ENCODE measurements at regions not wholly inside any gene's neighbourhood (a gene's known extent, or its start where the extent isn't known, plus 50 kb on each side); places are given as distances from the start of the nearest gene placed in this dataset.

DNA sequence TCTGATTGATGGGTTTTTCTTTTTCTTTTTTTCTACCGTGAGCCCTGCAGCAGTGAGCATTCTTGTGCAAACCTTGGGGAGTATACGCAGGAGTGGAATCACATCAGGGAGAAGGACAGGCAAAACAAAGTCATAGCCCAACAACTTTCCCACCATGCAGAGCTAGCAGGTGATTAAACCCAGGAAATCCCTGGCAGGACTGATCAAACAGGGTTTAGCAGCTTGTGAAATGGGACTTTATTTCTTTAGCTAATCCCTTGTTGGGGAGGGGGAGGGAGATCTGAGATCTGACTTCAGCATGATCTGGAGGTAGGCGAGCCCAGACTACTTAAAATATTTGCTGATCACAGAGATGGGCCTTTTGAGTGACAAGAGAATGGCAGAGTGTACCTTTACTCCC lies 162.0 kb upstream of the GLRA1 start:
- TF ChIP-seq, protein P1, sequence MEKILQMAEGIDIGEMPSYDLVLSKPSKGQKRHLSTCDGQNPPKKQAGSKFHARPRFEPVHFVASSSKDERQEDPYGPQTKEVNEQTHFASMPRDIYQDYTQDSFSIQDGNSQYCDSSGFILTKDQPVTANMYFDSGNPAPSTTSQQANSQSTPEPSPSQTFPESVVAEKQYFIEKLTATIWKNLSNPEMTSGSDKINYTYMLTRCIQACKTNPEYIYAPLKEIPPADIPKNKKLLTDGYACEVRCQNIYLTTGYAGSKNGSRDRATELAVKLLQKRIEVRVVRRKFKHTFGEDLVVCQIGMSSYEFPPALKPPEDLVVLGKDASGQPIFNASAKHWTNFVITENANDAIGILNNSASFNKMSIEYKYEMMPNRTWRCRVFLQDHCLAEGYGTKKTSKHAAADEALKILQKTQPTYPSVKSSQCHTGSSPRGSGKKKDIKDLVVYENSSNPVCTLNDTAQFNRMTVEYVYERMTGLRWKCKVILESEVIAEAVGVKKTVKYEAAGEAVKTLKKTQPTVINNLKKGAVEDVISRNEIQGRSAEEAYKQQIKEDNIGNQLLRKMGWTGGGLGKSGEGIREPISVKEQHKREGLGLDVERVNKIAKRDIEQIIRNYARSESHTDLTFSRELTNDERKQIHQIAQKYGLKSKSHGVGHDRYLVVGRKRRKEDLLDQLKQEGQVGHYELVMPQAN (conservative IDR thresholded peaks at IDR 0.05) = no peak
- TF ChIP-seq SP1 (IDR thresholded peaks at IDR 0.05; ENCODE audit: low read depth, low read length) (no peak), CTCF (IDR thresholded peaks at IDR 0.05 in 2 of 3, conservative IDR thresholded peaks at IDR 0.05 in 1 of 3; ENCODE audit: control insufficient read depth in 2 of 3, extremely low read depth in 1 of 3, insufficient read depth in 1 of 3, low read depth in 3 of 3, low read length in 3 of 3) (no peak), IKZF2 (IDR thresholded peaks at IDR 0.05) (no peak), MEF2B (IDR thresholded peaks at IDR 0.05; ENCODE audit: partially characterized antibody, poor library complexity, severe bottlenecking) (no peak), POLR2AphosphoS5 (IDR thresholded peaks at IDR 0.05; ENCODE audit: low read length) (no peak), GABPA (IDR thresholded peaks at IDR 0.05; ENCODE audit: low read depth) (no peak), ZSCAN29 (IDR thresholded peaks at IDR 0.05) (no peak), JUND (IDR thresholded peaks at IDR 0.05; ENCODE audit: low read depth, low read length) (no peak), PBX3 (IDR thresholded peaks at IDR 0.05; ENCODE audit: insufficient replicate concordance, low read depth, low read length) (no peak)
